ENCODE measurements at regions not wholly inside any gene's neighbourhood (a gene's known extent, or its start where the extent isn't known, plus 50 kb on each side); places are given as distances from the start of the nearest gene placed in this dataset.

GRCh38 chr4:55727746-55728145 lies 91.6 kb upstream of the NMU start:
- TF ChIP-seq CTCF (IDR thresholded peaks at IDR 0.05) = no peak
- DNase-seq (ENCODE audit: low spot score) (no peak), ATAC-seq (ENCODE audit: low FRiP score) (no peak)

GRCh38 chr4:55729351-55730279 lies 90.0 kb upstream of the EXOC1L start:
- DNase-seq (ENCODE audit: low spot score) (no peak), ATAC-seq (ENCODE audit: low FRiP score) (no peak)
- no peak for TF ChIP-seq CTCF (IDR thresholded peaks at IDR 0.05)

- DNase-seq (ENCODE audit: low spot score) (no peak), ATAC-seq (ENCODE audit: low FRiP score) (no peak)
- no peak for TF ChIP-seq CTCF (IDR thresholded peaks at IDR 0.05)
Measured at GRCh38 chr4:55730280-55730931, 89.2 kb upstream of the EXOC1L start.

- TF ChIP-seq CTCF (IDR thresholded peaks at IDR 0.05) = no peak
- DNase-seq (ENCODE audit: low spot score) (no peak), ATAC-seq (ENCODE audit: low FRiP score) (no peak)
Measured at GRCh38 chr4:55731959-55732358, 87.6 kb upstream of the EXOC1L start.

GRCh38 chr4:55732864-55733263 lies 86.7 kb upstream of the EXOC1L start:
- no peak for TF ChIP-seq CTCF (IDR thresholded peaks at IDR 0.05)
- ATAC-seq (ENCODE audit: low FRiP score) = no peak

GRCh38 chr4:55733932-55734331 lies 85.7 kb upstream of the EXOC1L start:
- no peak for TF ChIP-seq CTCF (IDR thresholded peaks at IDR 0.05)
- ATAC-seq (ENCODE audit: low FRiP score) (peak; percentile 76), DNase-seq (ENCODE audit: low spot score) (peak; percentile 58)

More at GRCh38 chr4:55732864-55733263, 86.7 kb upstream of the EXOC1L start:
- DNase-seq (ENCODE audit: low spot score) = no peak

Data from omental fat pad (tissue), 3 donors.